PC-3 (cell line): ENCODE measurements at regions not wholly inside any gene's neighbourhood (a gene's known extent, or its start where the extent isn't known, plus 50 kb on each side); places are given as distances from the start of the nearest gene placed in this dataset.

Source experiments
- ATAC-seq: fragments of 200-7000 bp; cut with Tn5 transposase; 2 replicates; pipeline ENCODE4 v1.9.1; 2020; ENCODE audit warnings: mild to moderate bottlenecking, moderate library complexity
- BruUV-seq: library from RNA; stranded (reverse); fragments of 400-500 nt; replicated peaks from 2 replicates; lab custom pipeline; 2021; lab: Mats Ljungman, UMichigan
- CTCF ChIA-PET: fragments of 300-600 bp; sonication (Branson Sonifier 250); formaldehyde crosslinking; loops from one replicate; lab custom pipeline; 2022; ENCODE audit warnings: antibody characterized with exemption; lab: Charles Lee
- POLR2A ChIA-PET: fragments of 300-600 bp; sonication (Branson Sonifier 250); formaldehyde crosslinking; loops from one replicate; lab custom pipeline; 2022; ENCODE audit warnings: antibody characterized with exemption; ENCODE audit not compliant: unreplicated experiment; lab: Charles Lee
- DNase-seq: peaks from one replicate; pipeline ENCODE4 v3.0.0-alpha.2; 2015
- H2AFZ ChIP-seq: fragments of 300-600 bp; sonication (generic); 2 replicates; pipeline ENCODE4 v1.6.0; 2016; ENCODE audit warnings: antibody characterized with exemption, low read length
- H3F3A ChIP-seq: fragments of 300-600 bp; sonication (generic); one replicate; pipeline ENCODE4 v1.6.0; 2017; ENCODE audit warnings: antibody characterized with exemption, low read length, control low read depth, mild to moderate bottlenecking; ENCODE audit not compliant: unreplicated experiment
- H3K27ac ChIP-seq: fragments of 300-600 bp; sonication (generic); 2 replicates; pipeline ENCODE4 v1.5.1; 2016; ENCODE audit warnings: mild to moderate bottlenecking, low read length
- H3K27me3 ChIP-seq: fragments of 300-600 bp; sonication (generic); 2 replicates; pipeline ENCODE4 v1.6.1; 2016; ENCODE audit warnings: low read length, mixed read lengths
- H3K36me3 ChIP-seq: fragments of 300-600 bp; sonication (generic); 2 replicates; pipeline ENCODE4 v1.6.1; 2016; ENCODE audit warnings: low read depth, mixed run types, low read length, mixed read lengths
- H3K4me1 ChIP-seq: fragments of 300-600 bp; sonication (generic); 2 replicates; pipeline ENCODE4 v1.5.1; 2016; ENCODE audit warnings: low read length; ENCODE audit not compliant: insufficient read depth
- H3K4me2 ChIP-seq: fragments of 300-600 bp; sonication (generic); 2 replicates; pipeline ENCODE4 v1.6.0; 2016; ENCODE audit warnings: low read length
- H3K4me3 ChIP-seq: fragments of 300-600 bp; sonication (generic); 2 replicates; pipeline ENCODE4 v1.5.1; 2016; ENCODE audit warnings: mild to moderate bottlenecking, low read length, mixed read lengths
- H3K79me2 ChIP-seq: fragments of 300-600 bp; sonication (generic); 2 replicates; pipeline ENCODE4 v1.6.1; 2017; ENCODE audit warnings: low read length, mixed read lengths
- H3K9ac ChIP-seq: fragments of 300-600 bp; sonication (generic); 2 replicates; pipeline ENCODE4 v1.6.0; 2016; ENCODE audit warnings: mild to moderate bottlenecking, low read length
- H3K9me2 ChIP-seq: fragments of 300-600 bp; sonication (generic); replicated peaks from 2 replicates; pipeline ENCODE4 v1.6.1; 2016; ENCODE audit warnings: mixed run types, low read length, mixed read lengths
- H3K9me3 ChIP-seq: fragments of 300-600 bp; sonication (generic); 2 replicates; pipeline ENCODE4 v1.6.1; 2016; ENCODE audit warnings: low read length, mixed read lengths
- H4K20me1 ChIP-seq: fragments of 300-600 bp; sonication (generic); 2 replicates; pipeline ENCODE4 v1.6.1; 2016; ENCODE audit warnings: low read length, mixed read lengths
- CTCF ChIP-seq: fragments of 300-600 bp; sonication (generic); conservative IDR thresholded peaks from 2 replicates; pipeline ENCODE4 v1.5.1; 2017; ENCODE audit warnings: antibody characterized with exemption, low read depth, mild to moderate bottlenecking, low read length
- EZH2 ChIP-seq: fragments of 300-600 bp; sonication (generic); IDR thresholded peaks from one replicate; pipeline ENCODE4 v1.6.1; 2017; ENCODE audit warnings: antibody characterized with exemption, mild to moderate bottlenecking, low read length; ENCODE audit not compliant: unreplicated experiment
- EZH2phosphoT487 ChIP-seq: fragments of 300-600 bp; sonication (generic); IDR thresholded peaks from 2 replicates; pipeline ENCODE4 v1.6.1; 2018; ENCODE audit warnings: mild to moderate bottlenecking, antibody characterized with exemption, low read length, borderline replicate concordance
- intact Hi-C: fragments of 100-400 bp; cut with micrococcal nuclease; formaldehyde crosslinking; loops from 2 replicates; pipeline ENCODE4 v1.9.0; 2023

- no peak for ATAC-seq
- no TSS peak for BruUV-seq
Observed at GRCh38 chr15:95292785-95293450, 1037.6 kb upstream of the NR2F2 start.

DNA sequence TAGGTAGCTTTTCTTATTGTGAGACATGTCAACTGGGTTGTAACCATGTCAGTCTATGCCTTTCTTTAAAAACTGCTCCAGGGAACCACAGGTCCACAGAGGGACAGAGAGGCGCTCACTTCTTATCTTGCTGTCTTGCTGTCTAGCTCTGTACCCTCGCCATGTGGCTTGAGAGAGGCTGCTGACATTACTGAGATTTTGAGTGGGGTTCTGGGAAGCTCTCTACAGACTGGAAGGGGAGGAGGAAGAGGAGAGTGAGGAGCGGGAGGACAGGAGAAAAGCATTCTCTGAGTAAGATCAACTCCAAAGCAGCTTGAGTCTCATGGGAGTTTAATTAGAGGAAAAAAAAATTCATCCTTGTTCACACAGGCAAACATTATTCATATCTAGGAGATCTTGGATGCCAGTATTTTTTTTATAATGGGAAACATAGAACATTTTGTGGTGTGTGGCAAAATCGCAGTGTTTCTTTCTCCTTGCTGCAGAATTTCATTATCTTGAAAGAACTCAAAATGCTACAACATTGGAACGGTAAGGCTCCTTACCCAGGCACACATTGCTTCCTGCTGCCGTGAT lies 1037.0 kb upstream of the NR2F2 start:
- Histone ChIP-seq H3K27ac (no peak overlapping the region), H3K9me3 (no peaks in the 10 kb centered on the region), H4K20me1 (no peaks in the 10 kb centered on the region), H3K27me3 (no peaks in the 10 kb centered on the region), H3K9me2 (no peaks in the 10 kb centered on the region), H3K79me2 (no peaks in the 10 kb centered on the region), H3K4me2 (peak overlapping the region; percentile 24; the same call in 1 of the 2 replicates), H3K4me3 (no peak overlapping the region), H3K9ac (no peak overlapping the region), H2AFZ (no peak overlapping the region; the same call in 1 of the 2 replicates), H3K36me3 (no peaks in the 10 kb centered on the region), H3K4me1 (peaks cover 17% of the 10 kb centered on the region), H3F3A (no peaks in the 10 kb centered on the region)
- CTCF ChIA-PET: no interaction called here
- BruUV-seq: no TSS peak
- no peak for TF ChIP-seq EZH2
- TF ChIP-seq CTCF: no peak
- TF ChIP-seq EZH2phosphoT487: no peak
- POLR2A ChIA-PET: no interaction called here
- intact Hi-C loops: no loop called here
- DNase-seq (no peak), ATAC-seq (no peak)

More at GRCh38 chr15:95292785-95293450, 1037.6 kb upstream of the NR2F2 start:
- no peaks in the 10 kb centered on the region for H3K36me3 ChIP-seq
- CTCF ChIA-PET: no interaction called here
- no peaks in the 10 kb centered on the region for H3K79me2 ChIP-seq
- H3K4me2 ChIP-seq: peak overlapping the region; percentile 33
- H3K4me3 ChIP-seq: no peak overlapping the region
- no peak overlapping the region for H3K9ac ChIP-seq
- POLR2A ChIA-PET: no interaction called here
- no peaks in the 10 kb centered on the region for H3K9me3 ChIP-seq
- H3K4me1 ChIP-seq: peaks cover 17% of the 10 kb centered on the region
- H3K9me2 ChIP-seq: no peaks in the 10 kb centered on the region
- H3K27ac ChIP-seq: peak overlapping the region; percentile 57
- intact Hi-C loops: no loop called here
- H4K20me1 ChIP-seq: no peaks in the 10 kb centered on the region
- no peaks in the 10 kb centered on the region for H3K27me3 ChIP-seq
- peak; percentile 82 for DNase-seq
- 0 out of 2 replicates have a peak overlapping the region, but pooled peaks have one; percentile 43 for H2AFZ ChIP-seq
- no peaks in the 10 kb centered on the region for H3F3A ChIP-seq
- TF ChIP-seq EZH2phosphoT487 (no peak), CTCF (no peak), EZH2 (no peak)

- CTCF ChIA-PET: no interaction called here
- Histone ChIP-seq H2AFZ (no peak overlapping the region), H3K4me3 (no peak overlapping the region), H3K27me3 (no peaks in the 10 kb centered on the region), H3K9ac (no peak overlapping the region), H3K27ac (no peak overlapping the region), H3K9me3 (no peaks in the 10 kb centered on the region), H4K20me1 (no peaks in the 10 kb centered on the region), H3F3A (no peaks in the 10 kb centered on the region), H3K9me2 (no peaks in the 10 kb centered on the region), H3K4me1 (peaks cover 17% of the 10 kb centered on the region), H3K4me2 (no peak overlapping the region), H3K79me2 (no peaks in the 10 kb centered on the region), H3K36me3 (no peaks in the 10 kb centered on the region)
- no peak for TF ChIP-seq EZH2phosphoT487
- TF ChIP-seq CTCF: no peak
- no peak for TF ChIP-seq EZH2
- ATAC-seq: no peak
- intact Hi-C loops: no loop called here
- BruUV-seq: no TSS peak
- no peak for DNase-seq
- POLR2A ChIA-PET: no interaction called here
Observed at GRCh38 chr15:95295363-95295762, 1035.1 kb upstream of the NR2F2 start.
